HEK293T (cell line): ENCODE measurements at regions not wholly inside any gene's neighbourhood (a gene's known extent, or its start where the extent isn't known, plus 50 kb on each side); places are given as distances from the start of the nearest gene placed in this dataset.

Experiments used
- BHLHE40 ChIP-seq: fragments of 450-650 bp; IDR thresholded peaks from 2 replicates; pipeline ENCODE4 v1.6.1; 2016; ENCODE audit warnings: mild to moderate bottlenecking, moderate library complexity, borderline replicate concordance
- ELF4 ChIP-seq: fragments of 450-650 bp; IDR thresholded peaks from 2 replicates; pipeline ENCODE4 v1.6.1; 2017; ENCODE audit warnings: antibody characterized with exemption
- FOXA1 ChIP-seq: fragments of 450-650 bp; IDR thresholded peaks from 2 replicates; pipeline ENCODE4 v1.6.1; 2016; ENCODE audit warnings: mild to moderate bottlenecking
- SP1 ChIP-seq: fragments of 450-650 bp; IDR thresholded peaks from 2 replicates; pipeline ENCODE4 v1.6.1; 2017
- SUZ12 ChIP-seq: fragments of 450-650 bp; IDR thresholded peaks from 2 replicates; pipeline ENCODE4 v1.6.1; 2016; ENCODE audit warnings: mild to moderate bottlenecking
- TARDBP ChIP-seq: fragments of 450-650 bp; IDR thresholded peaks from 2 replicates; pipeline ENCODE4 v1.6.1; 2016

DNA sequence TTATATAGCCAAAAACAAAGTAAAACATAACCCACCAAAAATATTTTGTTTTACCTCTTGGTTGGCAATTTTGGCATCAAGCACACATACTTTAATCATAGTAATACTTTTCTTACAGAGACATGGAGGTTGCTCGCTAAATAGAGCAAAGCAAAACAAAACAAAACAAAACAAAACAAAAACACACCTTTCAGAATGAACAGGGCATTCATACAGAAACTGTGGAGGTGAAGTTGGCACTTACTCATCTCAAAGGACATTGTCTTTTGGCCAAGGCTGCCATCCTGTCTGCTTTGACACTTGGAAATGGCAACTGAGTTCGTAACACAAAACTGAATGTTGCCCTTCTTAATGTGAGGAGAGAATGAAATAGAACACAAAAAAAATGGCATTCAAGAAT, 773.1 kb downstream of the USP25 start:
- TF ChIP-seq FOXA1 (no peak), SUZ12 (no peak), BHLHE40 (no peak), SP1 (no peak), ELF4 (no peak), TARDBP (no peak)
